Upper lobe of left lung (tissue), 6 donors: ENCODE measurements at regions not wholly inside any gene's neighbourhood (a gene's known extent, or its start where the extent isn't known, plus 50 kb on each side); places are given as distances from the start of the nearest gene placed in this dataset.

Experiments
- ATAC-seq, 2 donors: fragments of 200-7000 bp; cut with Tn5 transposase; one replicate each; pipeline ENCODE4 v1.9.1; 2022; ENCODE audit warnings: mild to moderate bottlenecking in 2 of 2, moderate library complexity in 2 of 2; ENCODE audit not compliant: low FRiP score in 2 of 2
- DNase-seq, 2 donors: peaks; one replicate each; pipeline ENCODE4 v3.0.0-alpha.2; 2019 to 2020
- H3K27ac ChIP-seq, 4 donors: fragments of 200-600 bp; sonication (generic); one replicate each; pipeline ENCODE4 v1.5.1; 2016 to 2019
- H3K27me3 ChIP-seq, 4 donors: fragments of 200-600 bp; sonication (generic); one replicate each; pipeline ENCODE4 v1.5.1; 2017 to 2019
- H3K36me3 ChIP-seq, 4 donors: fragments of 200-600 bp; sonication (generic); one replicate each; pipeline ENCODE4 v1.5.1; 2016 to 2019
- H3K4me1 ChIP-seq, 4 donors: fragments of 200-600 bp; sonication (generic); one replicate each; pipeline ENCODE4 v1.5.1; 2018 to 2019
- H3K4me3 ChIP-seq, 4 donors: fragments of 200-600 bp; sonication (generic); one replicate each; pipeline ENCODE4 v1.5.1; 2017 to 2019; ENCODE audit warnings: mild to moderate bottlenecking in 2 of 4, moderate library complexity in 1 of 4
- H3K9me3 ChIP-seq, 4 donors: fragments of 200-600 bp; sonication (generic); one replicate each; pipeline ENCODE4 v1.5.1; 2018 to 2019
- EP300 ChIP-seq, 4 donors: sonication (generic); formaldehyde crosslinking; IDR thresholded peaks; one replicate each; pipeline ENCODE4 v1.5.1; 2017; ENCODE audit warnings: antibody characterized with exemption in 4 of 4, control low read depth in 2 of 4
- POLR2A ChIP-seq, 4 donors: fragments of 450-650 bp; IDR thresholded peaks; one replicate each; pipeline ENCODE4 v1.5.1; 2016 to 2017; ENCODE audit warnings: antibody characterized with exemption in 4 of 4, mild to moderate bottlenecking in 2 of 4
- POLR2AphosphoS5 ChIP-seq, 2 donors: sonication (generic); formaldehyde crosslinking; IDR thresholded peaks; one replicate each; pipeline ENCODE4 v1.5.1; 2017; ENCODE audit warnings: antibody characterized with exemption in 2 of 2
- WGBS, 2 donors: methylation state at CpG; one replicate each; pipeline ENCODE4 v1.1.5; 2017 to 2018; 5-methylcytosine and 5-hydroxymethylcytosine counted together
- TF ChIP-seq, protein P1 (sequence below), 6 experiments: fragments of 450-650 bp in 4 of 6; fragments of 200-600 bp in 2 of 6; sonication (generic) in 2 of 6; IDR thresholded peaks; one replicate each; pipeline ENCODE4 v1.5.1; 2016 to 2019; ENCODE audit warnings: antibody characterized with exemption in 6 of 6
- donor health status: DM: no; HTN: no; CAD: no; lungs with moderate emphysema.
- donor health status: DM: no; HTN: yes; CAD: no; lungs with severe emphysema.

- no peaks in the 10 kb centered on the region for H3K9me3 ChIP-seq
- WGBS, 2 donors, result 61 to 72% methylated on average over 10 of the region's 10 CpGs
- ATAC-seq (no peak), DNase-seq (no peak)
- H3K36me3 ChIP-seq, result no peaks in the 10 kb centered on the region
- H3K4me3 ChIP-seq, result no peak overlapping the region
- H3K27me3 ChIP-seq, result no peaks in the 10 kb centered on the region
- no peaks in the 10 kb centered on the region for H3K4me1 ChIP-seq
- no peak for TF ChIP-seq POLR2AphosphoS5 (IDR thresholded peaks at IDR 0.05)
- TF ChIP-seq, protein P1, sequence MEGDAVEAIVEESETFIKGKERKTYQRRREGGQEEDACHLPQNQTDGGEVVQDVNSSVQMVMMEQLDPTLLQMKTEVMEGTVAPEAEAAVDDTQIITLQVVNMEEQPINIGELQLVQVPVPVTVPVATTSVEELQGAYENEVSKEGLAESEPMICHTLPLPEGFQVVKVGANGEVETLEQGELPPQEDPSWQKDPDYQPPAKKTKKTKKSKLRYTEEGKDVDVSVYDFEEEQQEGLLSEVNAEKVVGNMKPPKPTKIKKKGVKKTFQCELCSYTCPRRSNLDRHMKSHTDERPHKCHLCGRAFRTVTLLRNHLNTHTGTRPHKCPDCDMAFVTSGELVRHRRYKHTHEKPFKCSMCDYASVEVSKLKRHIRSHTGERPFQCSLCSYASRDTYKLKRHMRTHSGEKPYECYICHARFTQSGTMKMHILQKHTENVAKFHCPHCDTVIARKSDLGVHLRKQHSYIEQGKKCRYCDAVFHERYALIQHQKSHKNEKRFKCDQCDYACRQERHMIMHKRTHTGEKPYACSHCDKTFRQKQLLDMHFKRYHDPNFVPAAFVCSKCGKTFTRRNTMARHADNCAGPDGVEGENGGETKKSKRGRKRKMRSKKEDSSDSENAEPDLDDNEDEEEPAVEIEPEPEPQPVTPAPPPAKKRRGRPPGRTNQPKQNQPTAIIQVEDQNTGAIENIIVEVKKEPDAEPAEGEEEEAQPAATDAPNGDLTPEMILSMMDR (IDR thresholded peaks at IDR 0.05), result no peak
- TF ChIP-seq POLR2A (IDR thresholded peaks at IDR 0.05), result no peak
- no peak for TF ChIP-seq EP300 (IDR thresholded peaks at IDR 0.05)
- H3K27ac ChIP-seq, result no peak overlapping the region
Measured at GRCh38 chr20:51104960-51105920, 82.3 kb upstream of the KCNG1 start.

DNA sequence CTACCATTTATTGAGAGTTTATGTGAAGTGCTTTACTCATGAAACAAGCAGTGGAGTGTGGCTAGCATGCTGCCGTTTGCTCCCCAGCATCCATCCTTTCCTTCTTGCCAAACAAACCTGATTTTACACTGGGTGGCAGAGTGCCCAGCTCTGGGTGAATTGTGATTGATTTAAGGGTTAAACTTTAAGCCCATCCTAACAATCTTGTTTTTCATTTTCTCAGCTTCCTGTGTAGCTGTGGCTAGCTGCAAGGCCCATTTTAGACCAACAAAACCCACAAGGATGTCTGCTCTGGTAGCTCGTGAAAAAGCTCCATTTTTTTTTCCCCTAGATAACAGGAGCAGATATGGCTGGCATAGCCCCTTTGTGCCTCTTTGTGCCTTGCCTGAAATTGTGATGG is 77.7 kb upstream of the KCNG1 start:
- no peak for ATAC-seq
- 28 to 45% methylated on average over 2 of the region's 2 CpGs for WGBS, 2 donors

GRCh38 chr20:51098284-51098810 is 75.4 kb upstream of the KCNG1 start:
- ATAC-seq (no peak), DNase-seq (no peak)
- Histone ChIP-seq H3K27me3 (no peaks in the 10 kb centered on the region), H3K4me3 (no peak overlapping the region), H3K27ac (no peak overlapping the region), H3K9me3 (no peaks in the 10 kb centered on the region), H3K4me1 (no peaks in the 10 kb centered on the region), H3K36me3 (no peaks in the 10 kb centered on the region)
- TF ChIP-seq, protein P1 (IDR thresholded peaks at IDR 0.05), result no peak
- TF ChIP-seq EP300 (IDR thresholded peaks at IDR 0.05), result no peak
- no peak for TF ChIP-seq POLR2A (IDR thresholded peaks at IDR 0.05)
- no peak for TF ChIP-seq POLR2AphosphoS5 (IDR thresholded peaks at IDR 0.05)
- WGBS, 2 donors, result 23 to 38% methylated on average over 1 of the region's 1 CpG

More for the DNA sequence above, 77.7 kb upstream of the KCNG1 start:
- TF ChIP-seq POLR2AphosphoS5 (IDR thresholded peaks at IDR 0.05) (no peak), EP300 (IDR thresholded peaks at IDR 0.05) (no peak), POLR2A (IDR thresholded peaks at IDR 0.05) (no peak)
- TF ChIP-seq, protein P1 (IDR thresholded peaks at IDR 0.05), result no peak
- no peaks in the 10 kb centered on the region for H3K36me3 ChIP-seq
- H3K4me3 ChIP-seq, result no peak overlapping the region
- no peaks in the 10 kb centered on the region for H3K9me3 ChIP-seq
- no peaks in the 10 kb centered on the region for H3K27me3 ChIP-seq
- H3K27ac ChIP-seq, result no peak overlapping the region
- no peaks in the 10 kb centered on the region for H3K4me1 ChIP-seq
- no peak for DNase-seq

- Histone ChIP-seq H3K36me3 (no peaks in the 10 kb centered on the region), H3K9me3 (no peaks in the 10 kb centered on the region), H3K27ac (no peak overlapping the region), H3K27me3 (peaks cover 0 to 6% (median 3%) of the 10 kb centered on the region in 4 donors), H3K4me1 (no peaks in the 10 kb centered on the region), H3K4me3 (no peak overlapping the region)
- ATAC-seq (no peak), DNase-seq (no peak)
- WGBS, 2 donors, result 85 to 87% methylated on average over 7 to 8 of the region's 8 CpGs
- TF ChIP-seq POLR2AphosphoS5 (IDR thresholded peaks at IDR 0.05) (no peak), EP300 (IDR thresholded peaks at IDR 0.05) (no peak), POLR2A (IDR thresholded peaks at IDR 0.05) (no peak)
- TF ChIP-seq, protein P1 (IDR thresholded peaks at IDR 0.05), result no peak
Measured at GRCh38 chr20:51097351-51098120, 74.6 kb upstream of the KCNG1 start.
